ENCODE measurements at regions not wholly inside any gene's neighbourhood (a gene's known extent, or its start where the extent isn't known, plus 50 kb on each side); places are given as distances from the start of the nearest gene placed in this dataset.

DNA sequence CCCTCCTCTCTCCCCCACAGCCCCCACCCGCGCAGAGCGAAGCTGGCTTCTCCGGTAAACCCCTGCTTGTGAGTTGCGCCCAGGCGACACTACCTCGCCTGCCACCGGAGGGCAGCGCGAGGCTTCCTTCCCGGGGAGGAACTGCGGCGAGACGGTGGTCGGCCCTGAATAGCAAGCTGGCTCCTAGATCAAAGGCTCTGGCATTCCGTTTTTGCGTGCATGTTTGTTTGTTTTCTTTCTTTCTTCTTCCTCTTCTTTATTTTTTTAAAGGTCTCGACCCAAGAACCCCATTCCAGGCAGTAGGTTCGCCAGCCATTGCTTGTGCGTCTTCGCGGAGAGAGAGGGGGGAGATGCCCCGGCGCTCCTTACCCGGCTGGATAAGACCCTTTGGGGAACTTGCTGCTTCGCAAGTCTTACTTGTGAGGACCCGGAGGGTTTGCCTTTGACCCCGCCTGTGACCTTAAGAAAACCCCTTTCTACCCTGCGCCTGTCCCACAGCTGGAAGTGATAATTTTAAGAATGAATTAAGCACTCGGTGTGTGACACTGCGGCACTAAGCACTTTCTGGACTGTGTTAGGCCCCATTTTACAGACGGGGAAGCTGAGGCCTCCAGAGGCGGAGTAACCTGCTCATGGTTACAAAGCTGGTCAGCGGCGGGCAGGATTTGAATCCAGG lies 92.7 kb upstream of the SIRPA start (continued):
- TF ChIP-seq, protein P1, sequence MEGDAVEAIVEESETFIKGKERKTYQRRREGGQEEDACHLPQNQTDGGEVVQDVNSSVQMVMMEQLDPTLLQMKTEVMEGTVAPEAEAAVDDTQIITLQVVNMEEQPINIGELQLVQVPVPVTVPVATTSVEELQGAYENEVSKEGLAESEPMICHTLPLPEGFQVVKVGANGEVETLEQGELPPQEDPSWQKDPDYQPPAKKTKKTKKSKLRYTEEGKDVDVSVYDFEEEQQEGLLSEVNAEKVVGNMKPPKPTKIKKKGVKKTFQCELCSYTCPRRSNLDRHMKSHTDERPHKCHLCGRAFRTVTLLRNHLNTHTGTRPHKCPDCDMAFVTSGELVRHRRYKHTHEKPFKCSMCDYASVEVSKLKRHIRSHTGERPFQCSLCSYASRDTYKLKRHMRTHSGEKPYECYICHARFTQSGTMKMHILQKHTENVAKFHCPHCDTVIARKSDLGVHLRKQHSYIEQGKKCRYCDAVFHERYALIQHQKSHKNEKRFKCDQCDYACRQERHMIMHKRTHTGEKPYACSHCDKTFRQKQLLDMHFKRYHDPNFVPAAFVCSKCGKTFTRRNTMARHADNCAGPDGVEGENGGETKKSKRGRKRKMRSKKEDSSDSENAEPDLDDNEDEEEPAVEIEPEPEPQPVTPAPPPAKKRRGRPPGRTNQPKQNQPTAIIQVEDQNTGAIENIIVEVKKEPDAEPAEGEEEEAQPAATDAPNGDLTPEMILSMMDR (IDR thresholded peaks at IDR 0.05 in 2 of 3, conservative IDR thresholded peaks at IDR 0.05 in 1 of 3; ENCODE audit: control insufficient read depth in 2 of 3, extremely low read depth in 1 of 3, insufficient read depth in 1 of 3, low read depth in 3 of 3, low read length in 3 of 3) = peak; percentile 75 to 78 (median 77)
- TF ChIP-seq, protein P2, sequence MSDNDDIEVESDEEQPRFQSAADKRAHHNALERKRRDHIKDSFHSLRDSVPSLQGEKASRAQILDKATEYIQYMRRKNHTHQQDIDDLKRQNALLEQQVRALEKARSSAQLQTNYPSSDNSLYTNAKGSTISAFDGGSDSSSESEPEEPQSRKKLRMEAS (IDR thresholded peaks at IDR 0.05; ENCODE audit: low read depth, low read length) = 0 out of 2 replicates have a peak, but pooled peaks have one; percentile 44
- TF ChIP-seq BHLHE40 (IDR thresholded peaks at IDR 0.05; ENCODE audit: borderline replicate concordance in 1 of 2, low read depth in 2 of 2, low read length in 1 of 2) (0 out of 4 replicates have a peak, but pooled peaks of 1 of the 2 experiments have one; percentile 12), MTA3 (IDR thresholded peaks at IDR 0.05; ENCODE audit: borderline replicate concordance, low read length) (no peak), SIN3A (IDR thresholded peaks at IDR 0.05; ENCODE audit: low read depth, low read length) (0 out of 2 replicates have a peak, but pooled peaks have one; percentile 33), FOXK2 (IDR thresholded peaks at IDR 0.05) (peak; percentile 66), RAD21 (IDR thresholded peaks at IDR 0.05; ENCODE audit: insufficient read depth, low read depth, low read length) (peak; percentile 83), RELA (IDR thresholded peaks at IDR 0.05; ENCODE audit: borderline replicate concordance, partially characterized antibody) (peak; percentile 43), CHD2 (IDR thresholded peaks at IDR 0.05; ENCODE audit: borderline replicate concordance, low read depth, low read length) (no peak), MXI1 (IDR thresholded peaks at IDR 0.05; ENCODE audit: low read depth, low read length) (no peak), SUPT20H (IDR thresholded peaks at IDR 0.05; ENCODE audit: borderline replicate concordance, control insufficient read depth, low read depth, low read length) (no peak), SREBF2 (IDR thresholded peaks at IDR 0.05; ENCODE audit: low read length) (no peak), MTA2 (IDR thresholded peaks at IDR 0.05; ENCODE audit: low read depth) (peak; percentile 38; the same call in 1 of the 2 replicates), STAT1 (conservative IDR thresholded peaks at IDR 0.05) (no peak), NR2F1 (conservative IDR thresholded peaks at IDR 0.05) (peak; percentile 57), SP1 (IDR thresholded peaks at IDR 0.05; ENCODE audit: low read depth, low read length) (no peak), SPI1 (IDR thresholded peaks at IDR 0.05; ENCODE audit: borderline replicate concordance, insufficient read depth, low read depth, low read length) (peak; percentile 52; the same call in 1 of the 2 replicates), TCF3 (IDR thresholded peaks at IDR 0.05; ENCODE audit: borderline replicate concordance, insufficient read depth, low read depth, low read length) (no peak), IKZF2 (IDR thresholded peaks at IDR 0.05) (0 out of 4 replicates have a peak, but pooled peaks of 1 of the 2 experiments have one; percentile 45)
- TF ChIP-seq, protein P3, sequence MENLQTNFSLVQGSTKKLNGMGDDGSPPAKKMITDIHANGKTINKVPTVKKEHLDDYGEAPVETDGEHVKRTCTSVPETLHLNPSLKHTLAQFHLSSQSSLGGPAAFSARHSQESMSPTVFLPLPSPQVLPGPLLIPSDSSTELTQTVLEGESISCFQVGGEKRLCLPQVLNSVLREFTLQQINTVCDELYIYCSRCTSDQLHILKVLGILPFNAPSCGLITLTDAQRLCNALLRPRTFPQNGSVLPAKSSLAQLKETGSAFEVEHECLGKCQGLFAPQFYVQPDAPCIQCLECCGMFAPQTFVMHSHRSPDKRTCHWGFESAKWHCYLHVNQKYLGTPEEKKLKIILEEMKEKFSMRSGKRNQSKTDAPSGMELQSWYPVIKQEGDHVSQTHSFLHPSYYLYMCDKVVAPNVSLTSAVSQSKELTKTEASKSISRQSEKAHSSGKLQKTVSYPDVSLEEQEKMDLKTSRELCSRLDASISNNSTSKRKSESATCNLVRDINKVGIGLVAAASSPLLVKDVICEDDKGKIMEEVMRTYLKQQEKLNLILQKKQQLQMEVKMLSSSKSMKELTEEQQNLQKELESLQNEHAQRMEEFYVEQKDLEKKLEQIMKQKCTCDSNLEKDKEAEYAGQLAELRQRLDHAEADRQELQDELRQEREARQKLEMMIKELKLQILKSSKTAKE (IDR thresholded peaks at IDR 0.05; ENCODE audit: low read depth, poor library complexity, severe bottlenecking) = no peak
- TF ChIP-seq, protein P4, sequence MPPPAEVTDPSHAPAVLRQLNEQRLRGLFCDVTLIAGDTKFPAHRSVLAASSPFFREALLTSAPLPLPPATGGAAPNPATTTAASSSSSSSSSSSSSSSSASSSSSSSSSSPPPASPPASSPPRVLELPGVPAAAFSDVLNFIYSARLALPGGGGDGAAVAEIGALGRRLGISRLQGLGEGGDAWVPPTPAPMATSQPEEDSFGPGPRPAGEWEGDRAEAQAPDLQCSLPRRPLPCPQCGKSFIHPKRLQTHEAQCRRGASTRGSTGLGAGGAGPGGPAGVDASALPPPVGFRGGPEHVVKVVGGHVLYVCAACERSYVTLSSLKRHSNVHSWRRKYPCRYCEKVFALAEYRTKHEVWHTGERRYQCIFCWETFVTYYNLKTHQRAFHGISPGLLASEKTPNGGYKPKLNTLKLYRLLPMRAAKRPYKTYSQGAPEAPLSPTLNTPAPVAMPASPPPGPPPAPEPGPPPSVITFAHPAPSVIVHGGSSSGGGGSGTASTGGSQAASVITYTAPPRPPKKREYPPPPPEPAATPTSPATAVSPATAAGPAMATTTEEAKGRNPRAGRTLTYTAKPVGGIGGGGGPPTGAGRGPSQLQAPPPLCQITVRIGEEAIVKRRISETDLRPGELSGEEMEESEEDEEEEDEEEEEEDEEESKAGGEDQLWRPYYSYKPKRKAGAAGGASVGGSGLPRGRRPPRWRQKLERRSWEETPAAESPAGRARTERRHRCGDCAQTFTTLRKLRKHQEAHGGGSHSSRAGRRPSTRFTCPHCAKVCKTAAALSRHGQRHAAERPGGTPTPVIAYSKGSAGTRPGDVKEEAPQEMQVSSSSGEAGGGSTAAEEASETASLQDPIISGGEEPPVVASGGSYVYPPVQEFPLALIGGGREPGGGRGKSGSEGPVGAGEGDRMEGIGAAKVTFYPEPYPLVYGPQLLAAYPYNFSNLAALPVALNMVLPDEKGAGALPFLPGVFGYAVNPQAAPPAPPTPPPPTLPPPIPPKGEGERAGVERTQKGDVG (CRISPR knock-in tag; IDR thresholded peaks at IDR 0.05) = no peak

Measured in GM12878 (cell line).